SU-DHL-6 (cell line): ENCODE measurements at regions not wholly inside any gene's neighbourhood (a gene's known extent, or its start where the extent isn't known, plus 50 kb on each side); places are given as distances from the start of the nearest gene placed in this dataset.

Source experiments
- H2AFZ ChIP-seq: fragments of 200-600 bp; sonication (generic); 2 replicates; pipeline ENCODE4 v1.6.1; 2014; ENCODE audit warnings: low read depth, mild to moderate bottlenecking, moderate library complexity, mixed read lengths, antibody characterized with exemption, low read length; ENCODE audit not compliant: severe bottlenecking
- H3F3A ChIP-seq: fragments of 200-600 bp; shearing (Covaris generic); 2 replicates; pipeline ENCODE4 v1.6.0; 2016; ENCODE audit warnings: antibody characterized with exemption, mild to moderate bottlenecking; ENCODE audit not compliant: insufficient read depth
- H3K27ac ChIP-seq: fragments of 200-600 bp; sonication (generic); 2 replicates; pipeline ENCODE4 v1.5.1; 2016; ENCODE audit warnings: low read depth, mild to moderate bottlenecking, low read length, moderate library complexity, mixed read lengths
- H3K27me3 ChIP-seq: fragments of 200-600 bp; sonication (generic), shearing (Covaris generic); 2 replicates; pipeline ENCODE4 v1.6.0; 2014; ENCODE audit warnings: mild to moderate bottlenecking, low read length
- H3K36me3 ChIP-seq: fragments of 200-600 bp; sonication (generic); 2 replicates; pipeline ENCODE4 v1.6.1; 2014; ENCODE audit warnings: mild to moderate bottlenecking, low read length, mixed read lengths
- H3K4me2 ChIP-seq: fragments of 300-600, 200-600 bp; shearing (Covaris generic), sonication (generic); 2 replicates; pipeline ENCODE4 v1.6.0; 2014; ENCODE audit warnings: low read length, low read depth, mild to moderate bottlenecking; ENCODE audit not compliant: poor library complexity, severe bottlenecking
- H3K4me3 ChIP-seq: fragments of 200-600 bp; sonication (generic); 2 replicates; pipeline ENCODE4 v1.5.1; 2014; ENCODE audit warnings: antibody characterized with exemption, low read length, mild to moderate bottlenecking, mixed read lengths; ENCODE audit not compliant: insufficient read depth, poor library complexity, severe bottlenecking
- H3K79me2 ChIP-seq: fragments of 200-600 bp; sonication (generic); 2 replicates; pipeline ENCODE4 v1.6.1; 2014; ENCODE audit warnings: mild to moderate bottlenecking, low read length, moderate library complexity; ENCODE audit not compliant: insufficient read depth
- H3K9ac ChIP-seq: fragments of 200-600 bp; sonication (generic); 2 replicates; pipeline ENCODE4 v1.7.0; 2014; ENCODE audit warnings: mild to moderate bottlenecking, low read length
- H3K9me2 ChIP-seq: fragments of 200-600 bp; sonication (generic); replicated peaks from 2 replicates; pipeline ENCODE4 v1.6.1; 2014; ENCODE audit warnings: low read length; ENCODE audit not compliant: insufficient read depth
- H3K9me3 ChIP-seq: fragments of 200-600 bp; sonication (generic); 2 replicates; pipeline ENCODE4 v1.6.1; 2014; ENCODE audit warnings: low read length, mixed read lengths; ENCODE audit not compliant: insufficient read depth
- H4K20me1 ChIP-seq: fragments of 200-600 bp; sonication (generic); 2 replicates; pipeline ENCODE4 v1.6.1; 2014; ENCODE audit warnings: low read depth, mild to moderate bottlenecking, antibody characterized with exemption, low read length, moderate library complexity, mixed read lengths
- CTCF ChIP-seq: fragments of 200-600 bp; sonication (generic); IDR thresholded peaks from one replicate; pipeline ENCODE4 v1.5.1; 2017; ENCODE audit warnings: antibody characterized with exemption, mild to moderate bottlenecking, low read length, moderate library complexity; ENCODE audit not compliant: insufficient read depth, poor library complexity, severe bottlenecking
- EZH2phosphoT487 ChIP-seq: fragments of 200-600 bp; sonication (generic), shearing (Covaris generic); conservative IDR thresholded peaks from 2 replicates; pipeline ENCODE4 v1.6.1; 2018; ENCODE audit warnings: mild to moderate bottlenecking, antibody characterized with exemption, low read length, moderate library complexity, mixed read lengths

GRCh38 chr3:193910310-193910709 lies 225.6 kb upstream of the HES1 start:
- no peaks in the 10 kb centered on the region for H3K79me2 ChIP-seq
- H3K9me3 ChIP-seq: no peaks in the 10 kb centered on the region
- H3K9me2 ChIP-seq: no peaks in the 10 kb centered on the region
- no peak overlapping the region for H3K4me2 ChIP-seq
- no peaks in the 10 kb centered on the region for H3F3A ChIP-seq
- no peaks in the 10 kb centered on the region for H3K36me3 ChIP-seq
- no peak for TF ChIP-seq CTCF
- no peak for TF ChIP-seq EZH2phosphoT487
- H3K27ac ChIP-seq: no peak overlapping the region
- no peaks in the 10 kb centered on the region for H4K20me1 ChIP-seq
- H3K9ac ChIP-seq: no peak overlapping the region
- H3K27me3 ChIP-seq: no peaks in the 10 kb centered on the region
- H3K4me3 ChIP-seq: no peak overlapping the region
- no peak overlapping the region for H2AFZ ChIP-seq

GRCh38 chr3:193910886-193911738 lies 224.8 kb upstream of the HES1 start:
- Histone ChIP-seq H3K9me2 (no peaks in the 10 kb centered on the region), H3K27ac (no peak overlapping the region), H3K9ac (no peak overlapping the region), H3F3A (no peaks in the 10 kb centered on the region), H3K79me2 (no peaks in the 10 kb centered on the region), H4K20me1 (no peaks in the 10 kb centered on the region), H3K9me3 (no peaks in the 10 kb centered on the region), H3K27me3 (no peaks in the 10 kb centered on the region), H3K4me3 (no peak overlapping the region), H2AFZ (no peak overlapping the region), H3K36me3 (no peaks in the 10 kb centered on the region), H3K4me2 (no peak overlapping the region)
- no peak for TF ChIP-seq EZH2phosphoT487
- TF ChIP-seq CTCF: no peak

- H3K9ac ChIP-seq: no peak overlapping the region
- no peaks in the 10 kb centered on the region for H3K9me2 ChIP-seq
- H3K79me2 ChIP-seq: no peaks in the 10 kb centered on the region
- no peaks in the 10 kb centered on the region for H3K9me3 ChIP-seq
- H3K36me3 ChIP-seq: no peaks in the 10 kb centered on the region
- no peaks in the 10 kb centered on the region for H3F3A ChIP-seq
- no peak overlapping the region for H3K4me3 ChIP-seq
- no peaks in the 10 kb centered on the region for H3K27me3 ChIP-seq
- TF ChIP-seq CTCF (no peak), EZH2phosphoT487 (no peak)
- H3K4me2 ChIP-seq: no peak overlapping the region
- H3K27ac ChIP-seq: no peak overlapping the region
- no peaks in the 10 kb centered on the region for H4K20me1 ChIP-seq
- H2AFZ ChIP-seq: no peak overlapping the region
Measured at GRCh38 chr3:193911784-193912340, 224.1 kb upstream of the HES1 start.
